H1 (cell line): ENCODE measurements at regions not wholly inside any gene's neighbourhood (a gene's known extent, or its start where the extent isn't known, plus 50 kb on each side); places are given as distances from the start of the nearest gene placed in this dataset.

Source experiments
- CTCF ChIA-PET: fragments of 300-600 bp; sonication (Branson Sonifier 250); formaldehyde crosslinking; loops from one replicate; lab custom pipeline; 2021; ENCODE audit not compliant: partially characterized antibody; lab: Charles Lee
- POLR2A ChIA-PET: fragments of 300-600 bp; sonication (Branson Sonifier 250); formaldehyde crosslinking; loops from one replicate; lab custom pipeline; 2021; ENCODE audit warnings: inconsistent platforms; ENCODE audit not compliant: partially characterized antibody; lab: Charles Lee
- DNase-seq, 2 experiments: peaks; one replicate each; pipeline versions ENCODE4 v3.0.0 to v3.0.0-alpha.2; 2010 to 2022; ENCODE audit warnings: low spot score in 2 of 2, low read depth in 1 of 2, mixed read lengths in 1 of 2
- FAIRE-seq: peaks from 2 replicates; lab custom pipeline; 2011; peaks lifted over from hg19 to GRCh38; lab: Jason Lieb, UNC
- H2AFZ ChIP-seq: 2 replicates; pipeline ENCODE4 v1.8.1; 2012; ENCODE audit warnings: low read length, inconsistent platforms
- H2AK5ac ChIP-seq: 2 replicates; pipeline ENCODE4 v1.6.1; 2013; ENCODE audit warnings: low read depth, low read length
- H2BK120ac ChIP-seq: replicated peaks from 2 replicates; pipeline ENCODE3; 2013; ENCODE audit warnings: low read depth, low read length, inconsistent platforms
- H2BK12ac ChIP-seq: 2 replicates; pipeline ENCODE4 v1.6.1; 2013; ENCODE audit warnings: low read depth, low read length
- H2BK15ac ChIP-seq: 2 replicates; pipeline ENCODE4 v1.6.1; 2013; ENCODE audit warnings: low read length
- H2BK20ac ChIP-seq: 2 replicates; pipeline ENCODE4 v1.6.1; 2013; ENCODE audit warnings: low read length
- H2BK5ac ChIP-seq: 2 replicates; pipeline ENCODE4 v1.6.1; 2013; ENCODE audit warnings: low read depth, low read length
- H3K14ac ChIP-seq: 2 replicates; pipeline ENCODE4 v1.6.1; 2013; ENCODE audit warnings: inconsistent platforms; ENCODE audit not compliant: insufficient read length
- H3K18ac ChIP-seq: 2 replicates; pipeline ENCODE4 v1.6.1; 2013; ENCODE audit warnings: low read length; ENCODE audit errors: extremely low read depth
- H3K23ac ChIP-seq: 2 replicates; pipeline ENCODE4 v1.6.1; 2013; ENCODE audit warnings: inconsistent platforms; ENCODE audit not compliant: insufficient read length
- H3K23me2 ChIP-seq: 2 replicates; pipeline ENCODE4 v1.6.1; 2013; ENCODE audit warnings: low read depth, low read length
- H3K27ac ChIP-seq: 2 replicates; pipeline ENCODE4 v1.6.1; 2011; ENCODE audit warnings: low read depth, low read length, inconsistent platforms
- H3K27me3 ChIP-seq, 4 experiments: replicated peaks in 1 of 4; 1 replicate in 1 of 4; 2 replicates in 3 of 4; pipeline versions ENCODE4 v1.6.1 to v1.8.1; 2011 to 2013; ENCODE audit warnings: low read length in 3 of 4, mild to moderate bottlenecking in 3 of 4, inconsistent platforms in 2 of 4, mixed read lengths in 2 of 4, moderate library complexity in 1 of 4; ENCODE audit not compliant: control insufficient read depth in 3 of 4, insufficient read depth in 3 of 4; ENCODE audit errors: extremely low read depth in 1 of 4
- H3K36me3 ChIP-seq, 4 experiments: 2 replicates each; pipeline versions ENCODE4 v1.6.1 to v1.8.1; 2011 to 2013; ENCODE audit warnings: mild to moderate bottlenecking in 4 of 4, low read length in 3 of 4, moderate library complexity in 2 of 4, control low read depth in 1 of 4, inconsistent platforms in 1 of 4; ENCODE audit not compliant: insufficient read depth in 4 of 4, control insufficient read depth in 2 of 4
- H3K4ac ChIP-seq: replicated peaks from 2 replicates; pipeline ENCODE3; 2013; ENCODE audit warnings: low read length, low read depth, mixed read lengths, inconsistent platforms; ENCODE audit not compliant: insufficient read length
- H3K4me1 ChIP-seq, 4 experiments: replicated peaks in 1 of 4; 1 replicate in 1 of 4; 2 replicates in 3 of 4; pipeline versions ENCODE4 v1.6.1 to v1.8.1; 2011 to 2013; ENCODE audit warnings: low read length in 3 of 4, inconsistent platforms in 2 of 4, mixed read lengths in 1 of 4; ENCODE audit not compliant: insufficient read depth in 4 of 4, control insufficient read depth in 3 of 4
- H3K4me2 ChIP-seq, 2 experiments: 2 replicates each; pipeline versions ENCODE4 v1.6.1 to v1.8.1; 2011 to 2013; ENCODE audit warnings: low read depth in 2 of 2, low read length in 2 of 2, control low read depth in 1 of 2, inconsistent platforms in 1 of 2, mild to moderate bottlenecking in 1 of 2; ENCODE audit not compliant: insufficient read depth in 1 of 2
- H3K4me3 ChIP-seq, 4 experiments: fragments of 200-600, 300-600 bp in 1 of 4; sonication (generic), shearing (Covaris generic), sonication (Bioruptor Twin) in 1 of 4; 2 replicates each; pipeline versions ENCODE4 v1.5.1 to v1.8.1; 2011 to 2016; ENCODE audit warnings: low read length in 4 of 4, low read depth in 3 of 4, control low read depth in 2 of 4, inconsistent platforms in 2 of 4, mild to moderate bottlenecking in 2 of 4, mixed read lengths in 1 of 4, moderate library complexity in 1 of 4; ENCODE audit not compliant: insufficient read depth in 2 of 4; ENCODE audit errors: extremely low read depth in 1 of 4
- H3K56ac ChIP-seq: replicated peaks from 2 replicates; pipeline ENCODE3; 2013; ENCODE audit warnings: low read depth, mild to moderate bottlenecking, mixed read lengths, low read length, inconsistent platforms; ENCODE audit not compliant: insufficient read length
- H3K79me1 ChIP-seq: 2 replicates; pipeline ENCODE4 v1.6.1; 2013; ENCODE audit warnings: low read depth, low read length, control low read depth
- H3K79me2 ChIP-seq, 2 experiments: 2 replicates each; pipeline versions ENCODE4 v1.6.1 to v1.8.1; 2012 to 2013; ENCODE audit warnings: low read length in 2 of 2, mild to moderate bottlenecking in 2 of 2, inconsistent platforms in 1 of 2; ENCODE audit not compliant: insufficient read depth in 2 of 2, control insufficient read depth in 1 of 2
- H3K9ac ChIP-seq, 4 experiments: replicated peaks in 1 of 4; 1 replicate in 1 of 4; 2 replicates in 3 of 4; pipeline versions ENCODE4 v1.6.1 to v1.8.1; 2011 to 2013; ENCODE audit warnings: low read depth in 3 of 4, low read length in 3 of 4, control low read depth in 2 of 4, mild to moderate bottlenecking in 2 of 4, moderate library complexity in 2 of 4, inconsistent platforms in 1 of 4; ENCODE audit errors: extremely low read depth in 1 of 4
- H3K9me3 ChIP-seq, 2 experiments: 2 replicates each; pipeline versions ENCODE4 v1.6.1 to v1.8.1; 2012 to 2013; ENCODE audit warnings: mild to moderate bottlenecking in 2 of 2, moderate library complexity in 2 of 2, control low read depth in 1 of 2, inconsistent platforms in 1 of 2, low read depth in 1 of 2, low read length in 1 of 2, mixed read lengths in 1 of 2; ENCODE audit not compliant: insufficient read depth in 2 of 2
- H4K20me1 ChIP-seq, 2 experiments: replicated peaks in 1 of 2; 2 replicates each; pipeline versions ENCODE3 to v1.8.1; 2011 to 2013; ENCODE audit warnings: inconsistent platforms in 2 of 2, low read length in 2 of 2, mild to moderate bottlenecking in 1 of 2; ENCODE audit not compliant: insufficient read depth in 2 of 2, control insufficient read depth in 1 of 2
- H4K5ac ChIP-seq: 2 replicates; pipeline ENCODE4 v1.6.1; 2013; ENCODE audit warnings: low read length, low read depth, mixed read lengths, inconsistent platforms; ENCODE audit not compliant: insufficient read length
- H4K8ac ChIP-seq: 2 replicates; pipeline ENCODE4 v1.8.0; 2013; ENCODE audit warnings: mild to moderate bottlenecking, moderate library complexity, low read length, inconsistent platforms; ENCODE audit not compliant: insufficient read depth; ENCODE audit errors: extremely low read depth
- H4K91ac ChIP-seq: replicated peaks from 2 replicates; pipeline ENCODE3; 2013; ENCODE audit warnings: low read length, mixed read lengths, inconsistent platforms; ENCODE audit not compliant: insufficient read length
- CTBP2 ChIP-seq: IDR thresholded peaks from 2 replicates; pipeline ENCODE4 v1.7.0; 2011; ENCODE audit warnings: borderline replicate concordance, mild to moderate bottlenecking, moderate library complexity, mixed read lengths, low read length; ENCODE audit not compliant: insufficient read depth, insufficient read length
- HDAC6 ChIP-seq: IDR thresholded peaks from one replicate; pipeline ENCODE4 v1.7.1; 2012; ENCODE audit warnings: low read depth, mild to moderate bottlenecking, inconsistent platforms, low read length, moderate library complexity
- JUN ChIP-seq: IDR thresholded peaks from 2 replicates; pipeline ENCODE4 v1.6.1; 2011; ENCODE audit warnings: low read depth, mild to moderate bottlenecking, improper control_type of control experiment, low read length
- KDM5A ChIP-seq: fragments of 200-600 bp; IDR thresholded peaks from 2 replicates; pipeline ENCODE4 v1.7.1; 2012; ENCODE audit warnings: mild to moderate bottlenecking, low read length, inconsistent platforms, mixed read lengths
- POLR2A ChIP-seq, 2 experiments: IDR thresholded peaks; 1 replicate in 1 of 2; 2 replicates in 1 of 2; pipeline ENCODE4 v1.6.1; 2011; ENCODE audit warnings: low read depth in 2 of 2, low read length in 2 of 2, mild to moderate bottlenecking in 2 of 2; ENCODE audit errors: control extremely low read depth in 1 of 2
- RXRA ChIP-seq: IDR thresholded peaks from 2 replicates; pipeline ENCODE4 v1.6.1; 2011; ENCODE audit warnings: low read depth, mild to moderate bottlenecking, low read length, moderate library complexity; ENCODE audit not compliant: insufficient read depth
- SP1 ChIP-seq: IDR thresholded peaks from 2 replicates; pipeline ENCODE4 v1.6.1; 2011; ENCODE audit warnings: low read depth, low read length
- SRF ChIP-seq: IDR thresholded peaks from 2 replicates; pipeline ENCODE4 v1.6.1; 2011; ENCODE audit warnings: mild to moderate bottlenecking, low read depth, low read length, moderate library complexity
- SUZ12 ChIP-seq: fragments of 200-600 bp; sonication (generic); IDR thresholded peaks from 2 replicates; pipeline ENCODE4 v1.6.1; 2012; ENCODE audit warnings: mild to moderate bottlenecking, inconsistent platforms, low read length, moderate library complexity, mixed read lengths
- TAF7 ChIP-seq: optimal IDR thresholded peaks from 2 replicates; pipeline ENCODE3; 2011; ENCODE audit warnings: low read depth, mild to moderate bottlenecking, inconsistent platforms, low read length, moderate library complexity, borderline replicate concordance
- TBP ChIP-seq: IDR thresholded peaks from 2 replicates; pipeline ENCODE4 v1.6.1; 2011; ENCODE audit warnings: low read depth, low read length, improper control_type of control experiment
- TEAD4 ChIP-seq: IDR thresholded peaks from 2 replicates; pipeline ENCODE4 v1.6.1; 2012; ENCODE audit warnings: low read depth, low read length, inconsistent platforms, mixed read lengths
- WGBS, 2 experiments: shearing (Covaris generic) in 1 of 2; methylation state at CpG; one replicate each; pipeline versions ENCODE4 v1.1.6 to v1.1.7; 2013 to 2015; ENCODE audit warnings: low lambda C conversion rate in 2 of 2, mixed read lengths in 2 of 2, inconsistent platforms in 1 of 2, low coverage in 1 of 2, missing lambda C conversion rate in 1 of 2; ENCODE audit not compliant: insufficient replicate concordance in 2 of 2, insufficient coverage in 1 of 2, insufficient read length in 1 of 2; ENCODE audit errors: extremely low coverage in 1 of 2, missing lambda C conversion rate in 1 of 2; 5-methylcytosine and 5-hydroxymethylcytosine counted together

- POLR2A ChIA-PET, result interaction anchor here (0.5 to 1.4 kb wide), 3 partner anchors 184 to 565 kb away, joined by 3 read pairs; no protein-coding TSS in a partner anchor
- Histone ChIP-seq H4K5ac (peak overlapping the region; percentile 34), H2AK5ac (no peak overlapping the region), H3K27me3 (peaks cover 0 to 17% (median 10%) of the 10 kb centered on the region in 4 experiments; a peak in 6 of 7 replicates), H3K4me2 (peak overlapping the region; percentile 65 to 77), H3K9ac (peak overlapping the region in 1 of 4 experiments; percentile 20; a peak in 2 of 7 replicates), H2BK120ac (peak overlapping the region; percentile 29), H3K27ac (no peak overlapping the region; the same call in 1 of the 2 replicates), H3K23me2 (peaks cover 8% of the 10 kb centered on the region), H4K91ac (peak overlapping the region; percentile 87), H3K4me1 (peaks cover 4 to 14% (median 11%) of the 10 kb centered on the region in 4 experiments; a peak in 6 of 7 replicates), H4K20me1 (no peaks in the 10 kb centered on the region), H3K4me3 (peak overlapping the region; percentile 32 to 61 (median 41)), H2BK12ac (peak overlapping the region; percentile 62; the same call in 1 of the 2 replicates), H3K56ac (no peak overlapping the region), H3K9me3 (no peaks in the 10 kb centered on the region), H3K36me3 (no peaks in the 10 kb centered on the region), H3K79me2 (no peaks in the 10 kb centered on the region), H4K8ac (peak overlapping the region; percentile 16), H2BK20ac (0 out of 2 replicates have a peak overlapping the region, but pooled peaks have one; percentile 17), H3K18ac (peak overlapping the region; percentile 88), H3K14ac (no peak overlapping the region), H2AFZ (no peak overlapping the region; the same call in 1 of the 2 replicates), H2BK15ac (peak overlapping the region; percentile 90), H3K79me1 (no peaks in the 10 kb centered on the region), H3K23ac (no peak overlapping the region), H3K4ac (peak overlapping the region; percentile 40), H2BK5ac (peak overlapping the region; percentile 27; the same call in 1 of the 2 replicates)
- CTCF ChIA-PET, result interaction anchor here (0.6 to 2.4 kb wide), 24 partner anchors 25 to 1940 kb away, joined by 3 to 8 read pairs (median 3); no protein-coding TSS in a partner anchor
- no peak for FAIRE-seq
- WGBS, 2 experiments, result 5% methylated on average over 66 of the region's 100 CpGs; no CpG with 5 or more reads in 1 of the 2 experiments
- DNase-seq, result peak; percentile 57 to 97
- no peak for TF ChIP-seq CTBP2
- no peak for TF ChIP-seq JUN
- TF ChIP-seq TEAD4, result no peak
- no peak for TF ChIP-seq SP1
- no peak for TF ChIP-seq TBP
- no peak for TF ChIP-seq HDAC6
- TF ChIP-seq SUZ12, result peak; percentile 47; the same call in 1 of the 2 replicates
- TF ChIP-seq RXRA, result no peak
- peak; percentile 28; the same call in 1 of the 2 replicates for TF ChIP-seq SRF
- peak; percentile 78 for TF ChIP-seq TAF7
- TF ChIP-seq POLR2A (IDR thresholded peaks at IDR 0.05; ENCODE audit: control extremely low read depth in 1 of 2, low read depth in 2 of 2, low read length in 2 of 2), result no peak
- TF ChIP-seq KDM5A, result no peak
Observed at GRCh38 chr6:14210663-14211561, 93.3 kb downstream of the CD83 start.
